Hepatocyte (in vitro differentiated cells): ENCODE measurements at regions not wholly inside any gene's neighbourhood (a gene's known extent, or its start where the extent isn't known, plus 50 kb on each side); places are given as distances from the start of the nearest gene placed in this dataset.

Source experiments
- DNase-seq: peaks from one replicate; pipeline ENCODE4 v3.0.0-alpha.2; 2016; ENCODE audit warnings: low spot score
- H2AFZ ChIP-seq: fragments of 200-600 bp; sonication (generic); 2 replicates; pipeline ENCODE4 v1.6.0; 2016; ENCODE audit warnings: antibody characterized with exemption, mild to moderate bottlenecking
- H3K27ac ChIP-seq: fragments of 200-600 bp; sonication (generic); 2 replicates; pipeline ENCODE4 v1.5.1; 2016; ENCODE audit warnings: mild to moderate bottlenecking
- H3K27me3 ChIP-seq: fragments of 200-600 bp; sonication (generic); 2 replicates; pipeline ENCODE4 v1.6.1; 2016
- H3K36me3 ChIP-seq: fragments of 200-600 bp; sonication (generic); replicated peaks from 2 replicates; pipeline ENCODE4 v1.5.1; 2016; ENCODE audit warnings: low read depth; ENCODE audit not compliant: insufficient read depth
- H3K4me1 ChIP-seq: fragments of 200-600 bp; sonication (generic); 2 replicates; pipeline ENCODE4 v1.5.1; 2016; ENCODE audit warnings: mild to moderate bottlenecking, moderate library complexity; ENCODE audit not compliant: insufficient read depth
- H3K4me2 ChIP-seq: fragments of 200-600 bp; sonication (generic); 2 replicates; pipeline ENCODE4 v1.6.0; 2016
- H3K4me3 ChIP-seq: fragments of 200-600 bp; sonication (generic); 2 replicates; pipeline ENCODE4 v1.5.1; 2016; ENCODE audit warnings: mild to moderate bottlenecking
- H3K79me2 ChIP-seq: fragments of 200-600 bp; sonication (generic); 2 replicates; pipeline ENCODE4 v1.6.0; 2017; ENCODE audit warnings: mild to moderate bottlenecking
- H3K9me2 ChIP-seq: fragments of 200-600 bp; sonication (generic); replicated peaks from 2 replicates; pipeline ENCODE4 v1.6.0; 2017; ENCODE audit warnings: mild to moderate bottlenecking; ENCODE audit not compliant: insufficient read depth
- H3K9me3 ChIP-seq: fragments of 200-600 bp; sonication (generic); 2 replicates; pipeline ENCODE4 v1.5.1; 2016; ENCODE audit warnings: low read depth, mild to moderate bottlenecking
- H4K20me1 ChIP-seq: fragments of 200-600 bp; sonication (generic); 2 replicates; pipeline ENCODE4 v1.6.0; 2016; ENCODE audit warnings: mild to moderate bottlenecking; ENCODE audit not compliant: insufficient read depth, poor library complexity, severe bottlenecking
- CTCF ChIP-seq: fragments of 200-600 bp; sonication (generic); IDR thresholded peaks from 2 replicates; pipeline ENCODE4 v1.5.1; 2016; ENCODE audit warnings: antibody characterized with exemption, mild to moderate bottlenecking; ENCODE audit not compliant: poor library complexity
- EZH2 ChIP-seq: fragments of 200-600 bp; sonication (generic); IDR thresholded peaks from 2 replicates; pipeline ENCODE4 v1.6.1; 2016; ENCODE audit warnings: antibody characterized with exemption, mild to moderate bottlenecking, borderline replicate concordance
- EZH2phosphoT487 ChIP-seq: fragments of 200-600 bp; sonication (generic); IDR thresholded peaks from one replicate; pipeline ENCODE4 v1.6.1; 2018; ENCODE audit warnings: antibody characterized with exemption, mild to moderate bottlenecking, low read depth, moderate library complexity; ENCODE audit not compliant: unreplicated experiment, severe bottlenecking
- WGBS: methylation state at CpG from one replicate; pipeline ENCODE4 v1.1.6; 2016; ENCODE audit warnings: low lambda C conversion rate; ENCODE audit errors: missing lambda C conversion rate; 5-methylcytosine and 5-hydroxymethylcytosine counted together

- H3K79me2 ChIP-seq, result no peaks in the 10 kb centered on the region
- H3K4me3 ChIP-seq, result no peak overlapping the region
- no peak overlapping the region for H3K27ac ChIP-seq
- TF ChIP-seq EZH2 (no peak), CTCF (no peak), EZH2phosphoT487 (no peak)
- no peak overlapping the region for H3K4me2 ChIP-seq
- H3K36me3 ChIP-seq, result no peaks in the 10 kb centered on the region
- WGBS, result 25% methylated on average over 3 of the region's 3 CpGs
- no peak overlapping the region for H2AFZ ChIP-seq
- no peaks in the 10 kb centered on the region for H4K20me1 ChIP-seq
- peaks cover 4% of the 10 kb centered on the region for H3K4me1 ChIP-seq
- no peaks in the 10 kb centered on the region for H3K9me3 ChIP-seq
- no peaks in the 10 kb centered on the region for H3K9me2 ChIP-seq
- H3K27me3 ChIP-seq, result peaks cover 3% of the 10 kb centered on the region
- DNase-seq, result no peak
Observed at GRCh38 chr7:68265258-68265657, 1268.6 kb downstream of the TYW1 start.

GRCh38 chr7:68266004-68266579, 1269.5 kb downstream of the TYW1 start:
- no peak for DNase-seq
- no peak for TF ChIP-seq EZH2
- TF ChIP-seq CTCF, result no peak
- TF ChIP-seq EZH2phosphoT487, result no peak
- no peaks in the 10 kb centered on the region for H3K9me3 ChIP-seq
- H3K4me1 ChIP-seq, result peaks cover 4% of the 10 kb centered on the region
- no peak overlapping the region for H3K4me2 ChIP-seq
- 83% methylated on average over 9 of the region's 9 CpGs for WGBS
- H3K36me3 ChIP-seq, result no peaks in the 10 kb centered on the region
- no peaks in the 10 kb centered on the region for H3K9me2 ChIP-seq
- no peak overlapping the region for H3K27ac ChIP-seq
- H3K79me2 ChIP-seq, result no peaks in the 10 kb centered on the region
- H2AFZ ChIP-seq, result no peak overlapping the region
- H4K20me1 ChIP-seq, result no peaks in the 10 kb centered on the region
- no peak overlapping the region for H3K4me3 ChIP-seq
- peaks cover 3% of the 10 kb centered on the region for H3K27me3 ChIP-seq

GRCh38 chr7:68267486-68267885, 1270.9 kb downstream of the TYW1 start:
- H3K9me2 ChIP-seq, result no peaks in the 10 kb centered on the region
- WGBS, result 72% methylated on average over 2 of the region's 2 CpGs
- no peaks in the 10 kb centered on the region for H3K79me2 ChIP-seq
- no peak overlapping the region for H3K27ac ChIP-seq
- H3K27me3 ChIP-seq, result peaks cover 3% of the 10 kb centered on the region
- no peak overlapping the region for H3K4me3 ChIP-seq
- H3K4me2 ChIP-seq, result no peak overlapping the region
- TF ChIP-seq CTCF (no peak), EZH2 (no peak), EZH2phosphoT487 (no peak)
- peaks cover 4% of the 10 kb centered on the region for H3K4me1 ChIP-seq
- no peaks in the 10 kb centered on the region for H3K9me3 ChIP-seq
- H2AFZ ChIP-seq, result no peak overlapping the region
- no peaks in the 10 kb centered on the region for H3K36me3 ChIP-seq
- H4K20me1 ChIP-seq, result no peaks in the 10 kb centered on the region
- no peak for DNase-seq

- TF ChIP-seq CTCF (no peak), EZH2 (no peak), EZH2phosphoT487 (no peak)
- WGBS, result 21% methylated on average over 1 of the region's 1 CpG
Observed at GRCh38 chr7:68269405-68269804, 1272.8 kb downstream of the TYW1 start.

More at GRCh38 chr7:68269405-68269804, 1272.8 kb downstream of the TYW1 start:
- Histone ChIP-seq H3K9me2 (no peaks in the 10 kb centered on the region), H3K27ac (no peak overlapping the region), H3K4me3 (no peak overlapping the region), H3K4me2 (no peak overlapping the region), H4K20me1 (no peaks in the 10 kb centered on the region), H3K27me3 (peaks cover 3% of the 10 kb centered on the region), H3K36me3 (no peaks in the 10 kb centered on the region), H3K4me1 (peaks cover 4% of the 10 kb centered on the region), H2AFZ (no peak overlapping the region), H3K9me3 (no peaks in the 10 kb centered on the region), H3K79me2 (no peaks in the 10 kb centered on the region)
- peak; percentile 82 for DNase-seq
